ENCODE measurements at regions not wholly inside any gene's neighbourhood (a gene's known extent, or its start where the extent isn't known, plus 50 kb on each side); places are given as distances from the start of the nearest gene placed in this dataset.

DNA sequence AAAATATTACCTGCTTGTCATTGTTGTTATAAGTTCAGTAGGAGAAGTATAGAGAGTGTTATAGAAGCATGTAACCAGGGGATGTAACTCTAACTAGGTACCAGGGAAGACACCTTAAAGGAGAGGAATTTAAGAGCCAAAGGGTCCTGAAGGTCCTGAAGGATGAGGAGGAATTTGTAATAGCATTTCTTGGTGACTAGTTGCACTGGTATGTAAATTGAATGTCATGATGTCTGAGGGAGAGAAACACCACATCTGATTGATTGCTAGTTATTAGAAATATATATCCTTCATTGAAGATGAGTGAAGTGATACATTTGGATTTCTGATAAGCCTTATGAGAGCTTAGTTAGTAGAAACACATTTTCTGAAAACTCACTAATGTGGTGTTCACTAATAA, 643.8 kb downstream of the RFPL4B start:
- no peaks in the 10 kb centered on the region for H3K36me3 ChIP-seq (replicated peaks)
- no peak for DNase-seq
- TF ChIP-seq, protein P1, sequence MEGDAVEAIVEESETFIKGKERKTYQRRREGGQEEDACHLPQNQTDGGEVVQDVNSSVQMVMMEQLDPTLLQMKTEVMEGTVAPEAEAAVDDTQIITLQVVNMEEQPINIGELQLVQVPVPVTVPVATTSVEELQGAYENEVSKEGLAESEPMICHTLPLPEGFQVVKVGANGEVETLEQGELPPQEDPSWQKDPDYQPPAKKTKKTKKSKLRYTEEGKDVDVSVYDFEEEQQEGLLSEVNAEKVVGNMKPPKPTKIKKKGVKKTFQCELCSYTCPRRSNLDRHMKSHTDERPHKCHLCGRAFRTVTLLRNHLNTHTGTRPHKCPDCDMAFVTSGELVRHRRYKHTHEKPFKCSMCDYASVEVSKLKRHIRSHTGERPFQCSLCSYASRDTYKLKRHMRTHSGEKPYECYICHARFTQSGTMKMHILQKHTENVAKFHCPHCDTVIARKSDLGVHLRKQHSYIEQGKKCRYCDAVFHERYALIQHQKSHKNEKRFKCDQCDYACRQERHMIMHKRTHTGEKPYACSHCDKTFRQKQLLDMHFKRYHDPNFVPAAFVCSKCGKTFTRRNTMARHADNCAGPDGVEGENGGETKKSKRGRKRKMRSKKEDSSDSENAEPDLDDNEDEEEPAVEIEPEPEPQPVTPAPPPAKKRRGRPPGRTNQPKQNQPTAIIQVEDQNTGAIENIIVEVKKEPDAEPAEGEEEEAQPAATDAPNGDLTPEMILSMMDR (IDR thresholded peaks at IDR 0.05; ENCODE audit: low read depth, low read length, missing control alignments): no peak
- in situ Hi-C loops (cut with HindIII; ENCODE audit: low pct_ligation_motif_present, low sequenced_read_pairs): no loop called here
- H3K4me3 ChIP-seq (ENCODE audit: low read depth, low read length): no peak overlapping the region
- H3K27ac ChIP-seq: no peak overlapping the region
- no peaks in the 10 kb centered on the region for H3K27me3 ChIP-seq (replicated peaks)

DNA sequence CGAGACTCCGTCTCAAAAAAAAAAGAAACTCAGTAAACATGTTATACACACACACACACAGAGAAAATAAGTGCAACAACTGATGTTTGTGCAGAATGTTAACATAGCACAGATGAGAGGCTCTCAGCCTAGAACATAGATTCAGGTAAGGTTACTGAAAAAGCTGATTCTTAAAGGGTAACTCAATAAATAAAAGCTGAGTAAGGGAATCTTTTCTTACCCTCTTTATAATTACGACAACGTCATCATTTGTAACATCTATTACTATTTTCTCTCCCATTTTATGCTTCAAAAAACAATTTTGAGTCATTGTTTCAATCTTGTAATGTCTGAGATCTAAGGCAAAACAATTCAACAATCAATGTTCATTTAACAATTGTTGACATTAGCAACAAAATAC, 644.8 kb downstream of the RFPL4B start:
- Histone ChIP-seq H3K27ac (no peak overlapping the region), H3K36me3 (replicated peaks) (no peaks in the 10 kb centered on the region), H3K27me3 (replicated peaks) (no peaks in the 10 kb centered on the region), H3K4me3 (ENCODE audit: low read depth, low read length) (no peak overlapping the region)
- DNase-seq: no peak
- TF ChIP-seq, protein P1 (IDR thresholded peaks at IDR 0.05; ENCODE audit: low read depth, low read length, missing control alignments): no peak
- in situ Hi-C loops (cut with HindIII; ENCODE audit: low pct_ligation_motif_present, low sequenced_read_pairs): no loop called here

DNA sequence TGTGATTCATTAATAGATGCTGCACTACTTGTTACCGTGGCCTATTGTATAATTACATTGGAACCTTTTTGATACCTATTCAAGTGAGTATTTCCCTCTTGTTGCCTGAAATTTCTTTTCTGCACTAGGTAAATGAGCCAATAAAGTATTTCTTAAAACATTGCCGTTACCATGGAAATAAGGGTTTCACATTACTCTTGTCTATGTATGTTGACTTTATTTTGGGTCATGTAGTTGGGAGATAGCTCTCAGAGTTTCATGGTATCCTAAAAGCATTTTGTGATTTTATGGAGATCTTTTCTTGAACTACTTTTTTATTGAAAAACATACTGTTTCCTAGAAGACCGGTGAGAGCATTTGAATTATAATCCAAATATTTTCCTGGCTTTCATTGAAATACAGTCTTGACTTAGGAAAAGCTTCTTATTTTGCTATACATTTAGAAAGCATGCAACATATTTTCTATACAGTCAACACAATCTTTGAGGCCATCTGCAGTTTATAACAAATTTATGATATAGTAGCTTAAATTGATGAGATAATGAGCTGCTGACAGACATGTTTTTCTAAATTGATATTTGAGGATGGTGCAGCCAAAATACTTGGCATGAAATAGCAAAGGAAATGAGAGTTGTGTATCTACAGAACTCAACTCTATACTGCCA, 650.4 kb downstream of the RFPL4B start:
- in situ Hi-C loops (cut with HindIII; ENCODE audit: low pct_ligation_motif_present, low sequenced_read_pairs): no loop called here
- TF ChIP-seq, protein P1 (IDR thresholded peaks at IDR 0.05; ENCODE audit: low read depth, low read length, missing control alignments): no peak
- H3K4me3 ChIP-seq (ENCODE audit: low read depth, low read length): no peak overlapping the region
- H3K36me3 ChIP-seq (replicated peaks): no peaks in the 10 kb centered on the region
- H3K27me3 ChIP-seq (replicated peaks): no peaks in the 10 kb centered on the region
- H3K27ac ChIP-seq: no peak overlapping the region
- no peak for DNase-seq

DNA sequence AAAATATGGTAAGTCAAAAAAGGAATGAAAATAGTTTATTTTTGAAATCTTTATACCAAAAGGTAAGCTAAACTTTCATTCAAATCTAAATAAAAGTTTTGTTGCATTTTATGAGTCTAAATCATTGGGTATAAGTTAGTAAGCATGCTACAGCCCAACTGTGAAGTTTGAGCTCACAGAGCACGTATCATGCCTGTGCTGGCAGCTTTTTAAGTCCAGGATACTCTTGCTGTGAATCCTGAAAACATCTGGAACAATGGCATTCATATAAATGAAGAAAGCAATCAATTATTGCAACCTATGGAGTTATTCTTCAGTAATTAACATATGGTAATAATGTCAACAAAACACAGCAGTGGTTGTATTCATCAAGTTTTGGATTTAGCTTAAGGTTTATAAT, 656.9 kb downstream of the RFPL4B start:
- no peak overlapping the region for H3K27ac ChIP-seq
- in situ Hi-C loops (cut with HindIII; ENCODE audit: low pct_ligation_motif_present, low sequenced_read_pairs): no loop called here
- no peaks in the 10 kb centered on the region for H3K36me3 ChIP-seq (replicated peaks)
- DNase-seq: no peak
- TF ChIP-seq, protein P1 (IDR thresholded peaks at IDR 0.05; ENCODE audit: low read depth, low read length, missing control alignments): no peak
- H3K4me3 ChIP-seq (ENCODE audit: low read depth, low read length): no peak overlapping the region
- no peaks in the 10 kb centered on the region for H3K27me3 ChIP-seq (replicated peaks)

DNA sequence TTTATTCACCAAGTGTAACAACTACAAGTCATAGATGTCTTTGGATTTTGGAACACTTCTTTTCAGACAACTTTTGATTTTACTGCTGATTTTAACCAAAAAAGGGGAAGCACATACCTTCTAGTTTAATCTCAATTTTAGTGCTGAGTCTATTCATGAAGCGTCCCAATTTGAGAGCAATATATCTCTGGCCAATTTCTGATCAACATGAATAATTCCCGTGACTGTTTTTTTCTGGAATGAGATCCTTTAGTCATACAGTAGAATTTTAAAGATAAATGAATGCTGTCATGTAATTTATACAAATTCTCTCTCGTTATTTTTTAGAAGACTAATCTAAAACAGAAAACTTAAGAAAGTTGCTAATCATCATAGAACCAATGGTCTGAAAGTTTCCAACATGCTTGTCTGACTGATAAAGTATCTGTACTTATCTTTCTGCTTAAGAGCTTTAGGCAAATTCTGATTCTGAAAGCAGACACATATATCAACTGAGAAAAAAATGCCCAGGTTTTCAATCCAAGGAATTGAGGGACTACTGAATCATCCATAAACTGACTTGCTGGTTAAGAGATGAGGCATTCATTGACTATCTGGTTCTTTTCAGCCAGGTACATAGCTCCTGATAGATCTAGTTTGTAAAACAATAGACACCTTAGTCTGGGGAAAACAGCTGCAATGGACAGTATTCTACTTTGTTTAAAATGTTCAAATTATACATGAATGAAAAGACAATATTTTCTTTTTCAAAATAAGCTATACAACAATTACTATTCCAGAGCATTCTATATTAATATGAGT, 657.5 kb downstream of the RFPL4B start:
- Histone ChIP-seq H3K27ac (no peak overlapping the region), H3K4me3 (ENCODE audit: low read depth, low read length) (no peak overlapping the region), H3K27me3 (replicated peaks) (no peaks in the 10 kb centered on the region), H3K36me3 (replicated peaks) (no peaks in the 10 kb centered on the region)
- TF ChIP-seq, protein P1 (IDR thresholded peaks at IDR 0.05; ENCODE audit: low read depth, low read length, missing control alignments): no peak
- no peak for DNase-seq
- in situ Hi-C loops (cut with HindIII; ENCODE audit: low pct_ligation_motif_present, low sequenced_read_pairs): no loop called here
